Upper lobe of right lung (tissue), 1 donor: ENCODE measurements at regions not wholly inside any gene's neighbourhood (a gene's known extent, or its start where the extent isn't known, plus 50 kb on each side); places are given as distances from the start of the nearest gene placed in this dataset.

Source experiments
- ATAC-seq: fragments of 200-7000 bp; cut with Tn5 transposase; one replicate; pipeline ENCODE4 v1.9.1; 2020; ENCODE audit warnings: mild to moderate bottlenecking, moderate library complexity
- DNase-seq: peaks from one replicate; pipeline ENCODE4 v3.0.0-alpha.2; 2020
- H3K27ac ChIP-seq: fragments of 200-600 bp; one replicate; pipeline ENCODE4 v1.8.0; 2022
- H3K27me3 ChIP-seq: fragments of 200-600 bp; one replicate; pipeline ENCODE4 v1.8.0; 2022; ENCODE audit warnings: mild to moderate bottlenecking
- H3K36me3 ChIP-seq: fragments of 200-600 bp; one replicate; pipeline ENCODE4 v1.8.0; 2022
- H3K4me1 ChIP-seq: fragments of 200-600 bp; one replicate; pipeline ENCODE4 v1.8.0; 2022
- H3K4me3 ChIP-seq: fragments of 200-600 bp; one replicate; pipeline ENCODE4 v1.8.0; 2022; ENCODE audit warnings: mild to moderate bottlenecking
- H3K9me3 ChIP-seq: fragments of 200-600 bp; one replicate; pipeline ENCODE4 v1.8.0; 2022
- intact Hi-C: fragments of 100-400 bp; cut with DNase I; formaldehyde crosslinking; loops from one replicate; pipeline ENCODE4 v1.11.0; 2022
- TF ChIP-seq, protein P1 (sequence below): fragments of 200-600 bp; IDR thresholded peaks from one replicate; pipeline ENCODE4 v1.8.0; 2022; ENCODE audit warnings: antibody characterized with exemption
- donor health status: DM: no; HTN: yes; CAD: no; lungs with severe emphysema.

DNA sequence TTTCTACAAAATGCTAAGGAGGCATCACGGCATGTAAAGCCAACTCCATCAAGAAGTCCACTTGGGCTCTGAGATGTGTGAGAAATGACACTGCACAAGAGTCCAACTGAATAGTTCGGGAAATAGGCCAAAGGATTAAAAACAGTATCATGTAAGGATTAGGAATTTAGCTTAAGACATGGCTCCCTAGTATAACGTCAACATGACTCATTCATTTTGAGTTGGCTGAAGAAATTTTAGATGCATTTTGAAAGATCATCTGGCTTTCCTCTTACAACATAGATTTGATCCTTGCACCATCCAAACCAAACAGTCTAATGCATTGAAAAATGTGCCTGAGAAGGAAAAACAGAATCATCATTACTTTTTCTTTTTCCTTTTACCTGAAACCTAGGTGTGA lies 109.3 kb upstream of the MME start:
- Histone ChIP-seq H3K4me3 (no peak overlapping the region), H3K27me3 (no peaks in the 10 kb centered on the region), H3K9me3 (no peaks in the 10 kb centered on the region), H3K36me3 (no peaks in the 10 kb centered on the region), H3K27ac (peak overlapping the region; percentile 31), H3K4me1 (peaks cover 10% of the 10 kb centered on the region)
- intact Hi-C loops: no loop called here
- ATAC-seq: peak; percentile 49
- DNase-seq: no peak
- TF ChIP-seq, protein P1, sequence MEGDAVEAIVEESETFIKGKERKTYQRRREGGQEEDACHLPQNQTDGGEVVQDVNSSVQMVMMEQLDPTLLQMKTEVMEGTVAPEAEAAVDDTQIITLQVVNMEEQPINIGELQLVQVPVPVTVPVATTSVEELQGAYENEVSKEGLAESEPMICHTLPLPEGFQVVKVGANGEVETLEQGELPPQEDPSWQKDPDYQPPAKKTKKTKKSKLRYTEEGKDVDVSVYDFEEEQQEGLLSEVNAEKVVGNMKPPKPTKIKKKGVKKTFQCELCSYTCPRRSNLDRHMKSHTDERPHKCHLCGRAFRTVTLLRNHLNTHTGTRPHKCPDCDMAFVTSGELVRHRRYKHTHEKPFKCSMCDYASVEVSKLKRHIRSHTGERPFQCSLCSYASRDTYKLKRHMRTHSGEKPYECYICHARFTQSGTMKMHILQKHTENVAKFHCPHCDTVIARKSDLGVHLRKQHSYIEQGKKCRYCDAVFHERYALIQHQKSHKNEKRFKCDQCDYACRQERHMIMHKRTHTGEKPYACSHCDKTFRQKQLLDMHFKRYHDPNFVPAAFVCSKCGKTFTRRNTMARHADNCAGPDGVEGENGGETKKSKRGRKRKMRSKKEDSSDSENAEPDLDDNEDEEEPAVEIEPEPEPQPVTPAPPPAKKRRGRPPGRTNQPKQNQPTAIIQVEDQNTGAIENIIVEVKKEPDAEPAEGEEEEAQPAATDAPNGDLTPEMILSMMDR: no peak

DNA sequence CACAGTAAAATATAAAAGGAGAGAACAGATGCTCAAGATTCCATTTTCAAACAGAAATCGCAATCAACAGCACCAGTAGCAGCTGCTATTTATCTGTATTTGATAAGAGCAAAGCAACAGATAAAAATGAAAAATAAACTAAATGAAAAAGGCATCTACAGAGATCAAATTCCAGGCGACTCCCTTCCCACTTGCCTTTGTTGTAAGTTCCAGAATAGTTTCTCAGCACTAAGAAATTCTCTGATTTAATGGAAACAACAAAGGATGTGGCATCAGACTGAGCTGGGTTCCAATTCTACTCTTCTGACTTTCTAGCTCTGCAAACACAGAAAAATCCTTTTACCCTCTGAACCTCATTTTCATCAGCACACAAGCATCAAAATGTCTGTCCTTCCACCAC lies 110.8 kb upstream of the MME start:
- TF ChIP-seq, protein P1: no peak
- no peak for ATAC-seq
- DNase-seq: no peak

DNA sequence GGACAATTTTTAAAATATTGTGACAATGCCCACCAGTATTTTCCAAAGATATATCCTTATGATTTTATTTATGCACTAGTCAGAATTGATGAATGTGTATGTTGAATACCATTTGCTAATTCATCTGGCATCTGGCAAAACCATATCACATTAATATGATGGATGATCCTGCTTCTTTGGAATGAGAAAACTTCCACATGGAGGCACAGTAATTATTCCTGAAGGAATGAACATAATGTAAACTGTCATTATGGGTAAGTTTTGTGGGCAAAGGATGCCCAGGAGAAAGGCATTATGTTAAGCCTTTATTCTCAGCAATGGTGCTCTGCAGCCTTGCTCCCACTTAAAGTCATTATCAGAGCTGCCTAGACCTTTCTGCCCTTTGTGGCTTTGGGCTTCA lies 113.0 kb upstream of the MME start:
- Histone ChIP-seq H3K4me1 (peaks cover 10% of the 10 kb centered on the region), H3K27ac (no peak overlapping the region), H3K36me3 (no peaks in the 10 kb centered on the region), H3K9me3 (no peaks in the 10 kb centered on the region), H3K4me3 (no peak overlapping the region), H3K27me3 (no peaks in the 10 kb centered on the region)
- ATAC-seq: no peak
- TF ChIP-seq, protein P1: no peak
- no peak for DNase-seq
- intact Hi-C loops: no loop called here

More for the DNA sequence above, 110.8 kb upstream of the MME start:
- Histone ChIP-seq H3K27me3 (no peaks in the 10 kb centered on the region), H3K27ac (no peak overlapping the region), H3K4me3 (no peak overlapping the region), H3K4me1 (peaks cover 10% of the 10 kb centered on the region), H3K36me3 (no peaks in the 10 kb centered on the region), H3K9me3 (no peaks in the 10 kb centered on the region)
- intact Hi-C loops: no loop called here

DNA sequence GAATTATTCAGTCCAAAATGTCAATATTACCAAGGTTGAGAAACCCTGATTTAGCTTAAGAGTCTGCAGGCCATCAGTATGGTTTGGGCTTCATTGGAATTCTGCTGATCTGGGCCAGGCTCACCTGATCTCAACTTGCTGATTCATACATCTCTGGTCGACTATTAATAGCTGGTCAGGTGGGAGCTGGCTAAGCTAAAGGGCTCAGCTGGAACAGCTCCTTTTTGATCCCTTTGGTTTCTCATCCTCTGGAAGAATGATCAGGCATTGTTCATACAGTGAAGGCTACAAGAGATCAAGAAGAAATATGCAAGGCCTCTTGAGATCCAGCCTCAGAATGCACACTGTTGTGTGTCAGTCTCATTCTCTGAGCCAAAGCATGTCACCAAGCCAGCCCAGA lies 123.3 kb upstream of the MME start:
- no peak overlapping the region for H3K27ac ChIP-seq
- H3K4me1 ChIP-seq: no peaks in the 10 kb centered on the region
- no peaks in the 10 kb centered on the region for H3K36me3 ChIP-seq
- TF ChIP-seq, protein P1: no peak
- DNase-seq (no peak), ATAC-seq (no peak)
- H3K27me3 ChIP-seq: no peaks in the 10 kb centered on the region
- H3K9me3 ChIP-seq: peaks cover under 1% of the 10 kb centered on the region
- no peak overlapping the region for H3K4me3 ChIP-seq
- intact Hi-C loops: no loop called here

DNA sequence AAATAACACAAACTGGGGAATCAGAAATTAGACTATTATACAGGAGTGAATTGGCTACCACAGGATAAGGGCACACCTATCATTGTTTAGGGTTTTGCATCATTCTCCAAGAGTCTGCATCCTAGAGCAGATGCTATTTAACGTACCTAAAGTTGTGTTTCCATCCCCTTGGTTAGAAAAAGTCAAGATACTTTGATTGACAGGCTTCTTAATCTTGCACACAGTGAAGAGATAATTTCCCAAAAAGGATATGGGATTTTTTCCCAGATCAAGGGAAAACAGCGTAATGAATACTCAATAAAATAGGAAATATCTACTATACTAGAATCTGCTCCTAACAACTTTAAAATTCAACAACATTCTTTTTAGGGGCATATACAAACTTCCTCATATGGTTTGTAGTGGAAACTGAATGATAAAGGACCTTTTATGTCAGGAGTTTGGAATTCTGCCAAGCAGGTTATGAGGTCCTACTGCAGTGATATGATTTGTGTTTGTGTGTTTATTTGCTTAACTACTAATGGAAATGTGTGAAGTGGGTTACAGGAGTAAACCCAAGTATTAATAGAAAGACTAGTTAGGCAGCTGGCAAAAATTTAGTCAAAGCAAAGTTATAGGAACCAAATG lies 124.1 kb upstream of the MME start:
- DNase-seq: no peak
- ATAC-seq: no peak

More for the DNA sequence above, 124.1 kb upstream of the MME start:
- Histone ChIP-seq H3K9me3 (peaks cover 5% of the 10 kb centered on the region), H3K27ac (no peak overlapping the region), H3K4me1 (no peaks in the 10 kb centered on the region), H3K36me3 (no peaks in the 10 kb centered on the region), H3K4me3 (no peak overlapping the region), H3K27me3 (no peaks in the 10 kb centered on the region)
- TF ChIP-seq, protein P1: no peak
- intact Hi-C loops: no loop called here
